GM19351 (cell line): ENCODE measurements at regions not wholly inside any gene's neighbourhood (a gene's known extent, or its start where the extent isn't known, plus 50 kb on each side); places are given as distances from the start of the nearest gene placed in this dataset.
"Not testable (repeated sequence)": the region's sequence is repeated elsewhere in the genome, so short reads cannot be mapped to it uniquely, and the experiment has no call there.

Experiments used
- ATAC-seq: cut with Tn5 transposase; IDR thresholded peaks from one replicate; pipeline ENCODE4 v1.9.1; 2021; ENCODE audit warnings: mild to moderate bottlenecking, moderate library complexity; ENCODE audit not compliant: unreplicated experiment

DNA sequence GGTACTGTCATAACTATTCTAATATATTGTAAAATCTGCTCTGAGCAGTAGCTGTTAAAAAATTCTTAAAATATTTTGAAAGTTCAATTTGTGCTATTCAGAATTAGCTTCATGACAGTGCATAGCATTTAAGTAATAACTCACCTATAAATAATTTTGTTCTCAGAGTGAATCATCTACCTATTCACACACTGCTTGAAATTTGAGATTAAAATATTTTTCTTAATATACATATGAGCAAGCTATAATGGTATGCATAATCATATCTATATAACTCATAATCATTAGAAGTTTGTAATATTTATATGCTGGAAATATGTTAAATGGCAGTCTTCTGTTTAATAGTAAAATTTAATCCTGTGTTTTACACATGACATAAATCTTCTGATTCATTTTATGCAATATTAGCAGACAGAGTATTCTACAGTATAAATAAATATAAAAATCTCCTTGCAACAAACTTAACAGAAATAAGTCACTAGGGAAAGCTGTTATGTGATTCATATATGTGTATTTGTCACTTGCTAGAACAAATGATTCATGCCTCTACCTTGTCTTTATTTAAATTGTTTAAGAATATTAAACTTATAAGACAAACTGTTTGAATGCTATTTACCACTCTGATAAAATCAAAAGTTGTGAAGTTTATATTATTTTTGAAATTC is 710.8 kb downstream of the PLOD2 start:
- ATAC-seq = no peak

DNA sequence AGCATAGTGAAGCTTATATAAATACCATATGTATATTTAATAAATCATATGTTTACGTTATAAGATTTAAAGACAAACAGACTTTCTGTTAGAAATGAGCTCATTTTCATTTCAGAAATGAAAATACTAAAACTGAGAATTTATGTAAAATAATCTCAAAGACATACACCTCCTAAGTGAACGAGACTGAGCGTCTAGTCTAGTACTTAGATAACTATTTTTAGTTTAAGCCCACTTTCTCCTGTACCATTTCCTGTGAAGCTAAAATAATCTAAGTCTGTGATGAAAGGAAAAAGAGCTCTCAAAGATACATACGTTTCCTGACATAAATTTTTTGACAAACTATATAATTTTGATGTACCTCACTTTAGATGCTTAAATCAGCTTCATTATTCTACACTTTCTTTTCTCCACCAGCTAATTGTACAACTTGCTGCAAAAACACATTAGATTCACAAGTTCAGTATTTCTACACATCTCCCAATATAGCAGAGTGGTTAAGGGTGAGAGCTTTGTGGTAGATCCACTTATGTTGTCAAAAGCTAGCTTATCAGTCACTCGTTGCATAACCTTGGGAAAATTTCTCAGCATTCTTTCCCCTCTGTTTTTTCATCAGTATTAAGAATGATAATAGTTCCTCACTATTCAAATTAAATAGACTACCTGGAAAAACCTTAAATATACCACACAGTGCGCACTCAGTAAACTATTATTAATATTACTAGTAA is 703.0 kb downstream of the PLOD2 start:
- ATAC-seq = no peak

DNA sequence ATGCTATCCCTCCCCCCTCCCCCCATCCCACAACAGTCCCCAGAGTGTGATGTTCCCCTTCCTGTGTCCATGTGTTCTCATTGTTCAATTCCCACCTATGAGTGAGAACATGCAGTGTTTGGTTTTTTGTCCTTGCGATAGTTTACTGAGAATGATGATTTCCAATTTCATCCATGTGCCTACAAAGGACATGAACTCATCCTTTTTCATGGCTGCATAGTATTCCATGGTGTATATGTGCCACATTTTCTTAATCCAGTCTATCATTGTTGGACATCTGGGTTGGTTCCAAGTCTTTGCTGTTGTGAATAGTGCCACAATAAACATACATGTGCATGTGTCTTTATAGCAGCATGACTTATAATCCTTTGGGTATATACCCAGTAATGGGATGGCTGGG is 701.3 kb downstream of the PLOD2 start:
- ATAC-seq = not testable (repeated sequence)

DNA sequence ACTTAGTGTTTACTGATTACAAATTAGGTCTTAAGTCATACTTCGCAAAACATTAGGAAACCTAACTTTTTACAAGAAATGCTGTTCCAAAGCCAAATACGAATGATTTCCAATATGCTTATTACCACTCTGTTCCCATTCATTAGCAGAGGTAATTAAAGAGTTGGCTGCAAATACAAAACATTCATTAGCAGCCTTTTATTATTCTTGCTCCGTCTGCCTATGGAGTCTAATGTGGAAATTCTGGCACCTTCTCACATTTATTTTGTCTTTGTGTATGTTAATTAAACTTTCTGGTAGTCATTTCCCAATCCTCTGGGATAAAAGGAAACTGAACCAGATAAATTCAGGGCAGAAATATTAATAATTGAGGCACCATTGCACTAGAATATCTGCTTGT is 689.0 kb downstream of the PLOD2 start:
- ATAC-seq = no peak

DNA sequence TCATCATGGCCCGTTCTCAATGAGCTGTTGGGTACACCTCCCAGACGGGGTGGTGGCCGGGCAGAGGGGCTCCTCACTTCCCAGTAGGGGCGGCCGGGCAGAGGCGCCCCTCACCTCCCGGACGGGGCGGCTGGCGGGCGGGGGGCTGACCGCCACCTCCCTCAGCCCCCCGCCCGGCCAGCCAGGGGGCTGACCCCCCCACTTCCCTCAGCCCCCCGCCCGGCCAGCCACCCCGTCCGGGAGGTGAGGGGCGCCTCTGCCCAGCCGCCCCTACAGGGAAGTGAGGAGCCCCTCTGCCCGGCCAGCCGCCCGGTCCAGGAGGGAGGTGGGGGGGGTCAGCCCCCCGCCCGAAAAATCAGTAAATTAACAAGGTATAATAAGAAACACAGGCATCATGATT is 678.2 kb downstream of the PLOD2 start:
- not testable (repeated sequence) for ATAC-seq

DNA sequence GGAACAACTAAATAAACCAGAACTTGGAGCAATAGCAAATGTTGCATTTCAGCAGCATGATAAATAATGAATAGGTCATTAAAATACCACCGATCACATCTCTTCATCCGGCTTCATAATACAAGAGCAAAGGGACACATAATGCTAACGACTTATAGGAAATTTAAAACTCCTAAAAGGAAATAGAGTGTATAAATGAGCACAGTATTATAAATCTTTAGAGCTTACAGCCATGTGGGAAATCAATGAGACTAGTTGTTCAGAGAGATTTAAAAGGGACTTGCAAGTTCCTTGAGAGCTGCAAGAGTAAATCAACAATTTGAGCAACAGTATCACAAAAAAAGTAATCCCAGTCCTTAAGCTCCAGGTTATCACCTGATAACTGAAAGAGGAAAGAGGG is 677.0 kb downstream of the PLOD2 start:
- ATAC-seq = no peak

DNA sequence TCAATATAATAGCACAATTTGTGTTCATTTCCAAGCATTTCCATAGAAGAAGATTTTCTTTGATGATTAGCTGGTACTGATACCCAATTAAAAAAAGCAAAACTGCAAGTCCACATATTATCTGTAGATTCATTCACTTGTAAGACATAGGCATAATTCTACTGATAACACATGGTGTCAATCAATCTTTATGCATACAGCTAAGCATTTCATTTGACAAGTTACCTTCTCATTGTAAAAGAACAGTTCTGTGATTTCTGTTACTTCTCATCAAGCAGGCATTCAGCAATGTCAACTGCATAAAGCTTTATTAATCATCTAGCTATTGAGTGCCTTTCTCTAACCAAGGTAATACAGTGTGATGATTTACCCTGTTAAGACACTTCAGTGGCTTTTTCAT is 672.0 kb downstream of the PLOD2 start:
- ATAC-seq = no peak

DNA sequence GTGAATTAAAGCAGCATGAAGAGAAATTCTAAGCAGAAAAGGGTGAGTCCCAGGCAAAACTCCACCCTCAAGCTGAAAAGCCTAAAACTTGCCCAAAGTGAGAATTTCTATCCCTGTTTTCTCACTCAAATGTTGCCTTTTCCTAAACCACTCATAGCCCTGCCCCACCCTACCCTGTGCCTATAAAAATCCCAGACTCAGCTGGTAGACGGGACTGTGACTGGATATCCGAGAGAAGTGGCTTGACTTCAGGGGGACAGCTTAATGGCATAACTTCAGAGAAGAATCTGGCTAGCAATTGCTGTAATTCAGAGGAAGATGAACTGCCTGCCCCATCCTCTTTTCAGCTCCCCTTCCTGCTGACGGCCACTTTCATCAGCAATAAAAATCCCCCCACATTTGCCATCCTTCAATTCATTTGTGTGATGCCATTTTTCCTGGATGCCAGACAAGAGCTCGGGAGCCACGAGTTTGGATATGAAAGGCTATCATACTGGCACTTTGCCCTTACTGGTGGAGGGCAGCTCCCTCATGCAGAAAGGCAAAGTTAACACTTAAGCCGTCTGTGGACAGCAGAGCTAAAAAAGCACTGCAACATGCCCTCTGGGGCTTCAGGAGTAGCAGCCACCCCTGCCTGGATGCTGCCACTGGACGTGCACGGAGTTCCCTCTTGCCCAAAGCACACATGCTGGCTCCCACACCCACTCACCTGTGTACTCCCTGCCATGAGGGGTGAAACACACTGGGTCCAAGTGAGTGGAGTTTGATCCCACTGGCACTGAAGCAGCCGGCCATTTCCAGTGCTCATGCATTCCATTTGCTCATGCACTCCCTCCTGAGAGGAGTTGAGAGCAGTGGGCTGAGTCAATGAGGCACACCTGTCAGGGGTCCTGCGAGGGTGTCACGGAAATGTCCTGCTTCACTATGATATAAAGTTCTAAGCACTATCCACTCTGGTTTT is 670.6 kb downstream of the PLOD2 start:
- ATAC-seq = no peak

DNA sequence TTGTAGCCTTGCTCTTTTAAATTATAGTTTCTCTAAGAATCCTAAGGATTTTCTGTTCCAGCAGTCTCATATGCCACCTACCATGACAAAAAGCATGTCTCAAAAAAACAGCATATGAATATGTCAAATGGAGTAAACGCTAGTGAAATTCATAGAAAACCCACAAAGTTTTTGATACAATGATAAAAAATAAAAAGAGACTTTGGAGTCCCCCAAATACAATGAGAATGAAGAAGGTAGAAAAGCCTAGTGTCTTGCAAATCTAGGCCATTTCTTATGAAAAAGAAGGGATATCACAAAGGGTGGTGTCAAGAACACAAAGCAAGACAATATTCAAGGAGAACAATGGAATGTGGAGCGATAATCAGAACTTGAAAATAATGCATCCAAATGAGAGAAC is 668.5 kb downstream of the PLOD2 start:
- ATAC-seq = no peak

DNA sequence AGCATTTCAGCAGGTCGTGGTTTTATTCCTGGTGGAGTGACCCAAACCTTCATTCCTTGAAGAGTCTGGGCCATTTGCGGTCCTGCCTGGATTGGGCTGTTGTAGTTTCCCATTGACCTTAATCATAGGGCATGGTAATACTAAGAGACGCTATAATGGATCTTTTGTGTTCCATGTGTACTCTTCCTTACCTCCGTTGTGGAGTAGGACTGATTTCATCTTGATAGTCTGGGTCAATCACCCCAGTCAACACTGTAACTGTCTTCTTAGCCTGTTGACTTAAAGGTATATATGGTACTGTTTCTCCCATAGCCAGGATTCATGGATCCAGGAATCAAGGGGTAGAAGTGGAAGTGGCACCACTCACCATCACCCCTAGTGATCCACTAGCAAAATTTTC is 643.6 kb downstream of the PLOD2 start:
- not testable (repeated sequence) for ATAC-seq

DNA sequence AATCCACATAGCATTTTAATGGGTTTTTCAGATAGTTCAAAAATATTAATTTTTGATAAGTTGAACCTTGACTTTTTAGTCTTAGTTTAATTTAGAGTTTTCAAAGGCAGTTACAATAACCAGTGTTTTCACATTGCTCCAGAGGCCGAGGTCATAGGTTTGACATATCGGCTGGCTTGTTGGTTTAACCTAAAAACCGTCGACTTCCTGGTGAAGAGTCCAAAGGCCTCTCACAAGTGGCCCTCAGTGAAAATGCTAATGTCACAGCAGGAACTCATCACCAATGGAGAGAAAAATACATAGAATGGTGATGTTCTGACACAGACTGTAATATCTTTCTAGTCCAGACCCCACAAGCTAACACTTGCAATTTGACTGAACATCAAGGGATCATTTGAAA is 642.3 kb downstream of the PLOD2 start:
- ATAC-seq = no peak

DNA sequence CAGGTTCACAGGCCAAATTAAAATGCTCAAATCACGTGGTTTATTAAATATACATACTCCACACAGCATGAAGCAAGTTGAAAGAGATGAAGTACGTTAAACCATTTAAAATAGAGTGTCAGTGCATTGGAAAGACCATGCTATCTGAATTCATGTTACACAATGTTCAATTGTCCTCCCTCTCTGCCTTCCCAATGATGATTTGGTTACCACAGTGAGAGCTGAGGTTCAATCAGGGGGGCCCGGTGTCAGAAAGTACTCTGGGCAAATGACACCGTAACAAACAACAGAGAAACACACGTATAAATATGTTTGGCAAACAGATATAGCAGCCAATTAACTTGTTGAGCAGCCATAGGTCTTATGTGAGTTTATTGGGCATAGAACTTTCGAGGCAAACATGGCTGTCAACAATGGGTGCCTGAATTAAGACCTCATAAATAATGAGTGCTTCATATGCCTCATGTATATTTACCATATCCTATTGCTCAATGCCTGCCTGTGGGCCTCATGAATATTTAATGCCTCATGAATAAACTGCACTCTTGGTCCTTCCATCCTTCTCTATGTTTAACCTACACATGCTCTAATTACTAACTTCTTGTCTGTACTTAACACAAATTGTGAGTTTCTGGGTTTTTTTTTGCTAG is 641.5 kb downstream of the PLOD2 start:
- ATAC-seq = no peak

DNA sequence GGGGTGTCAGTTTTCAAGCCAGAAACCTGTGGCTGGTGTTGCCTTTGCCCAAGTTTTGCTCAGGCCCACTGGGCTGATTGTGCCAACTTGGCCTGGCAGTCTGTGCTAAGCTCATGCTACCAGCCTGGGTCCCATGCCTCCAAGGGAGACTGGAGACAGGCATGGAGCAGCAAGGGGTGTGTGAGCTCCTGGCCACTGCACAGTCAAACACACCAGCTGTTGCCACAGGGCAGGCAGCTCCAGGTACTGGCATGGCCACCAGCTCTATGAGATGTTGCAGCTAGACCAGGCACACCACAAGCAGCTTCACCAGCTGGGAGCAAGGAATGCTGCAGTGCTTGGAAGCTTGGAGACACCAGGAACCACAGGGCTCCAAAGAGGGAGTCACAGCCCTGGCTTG is 638.8 kb downstream of the PLOD2 start:
- ATAC-seq = no peak

DNA sequence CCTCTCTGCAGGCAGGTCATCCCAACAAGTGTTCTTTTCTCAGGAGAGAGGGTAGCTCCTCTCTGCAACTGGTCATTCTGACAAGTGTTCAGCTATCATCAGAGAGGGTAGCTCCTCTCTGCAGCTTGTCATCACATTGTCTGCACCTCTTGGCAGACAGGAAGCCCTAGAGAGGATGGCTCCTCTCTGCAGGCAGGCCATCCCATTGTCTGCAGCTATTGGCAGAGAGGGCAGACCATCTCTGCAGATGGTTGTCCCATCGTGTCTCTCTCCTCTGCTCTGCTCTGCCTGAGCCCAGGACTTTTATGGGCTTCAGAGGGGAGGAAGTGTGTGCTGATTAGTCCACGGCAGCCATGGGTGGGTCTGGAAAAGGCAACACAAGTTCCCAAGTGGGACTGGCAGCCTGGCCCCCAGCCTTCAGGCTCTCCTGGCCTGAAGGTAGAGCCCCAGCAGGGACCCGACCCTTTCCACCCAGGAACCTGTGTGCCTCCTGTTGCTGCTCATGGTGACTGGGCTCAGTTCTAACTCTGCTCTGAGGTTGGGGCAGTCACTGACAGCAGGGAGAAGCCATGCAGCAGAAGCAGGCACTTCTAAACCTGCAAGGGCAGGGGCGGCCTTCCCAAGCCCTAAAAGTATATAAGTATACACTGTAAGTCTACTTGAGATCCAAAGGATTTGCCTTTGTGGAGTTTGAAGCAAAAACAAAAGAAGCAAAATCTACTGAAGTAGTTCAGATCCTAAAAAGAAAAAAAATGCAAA is 637.9 kb downstream of the PLOD2 start:
- no peak for ATAC-seq

DNA sequence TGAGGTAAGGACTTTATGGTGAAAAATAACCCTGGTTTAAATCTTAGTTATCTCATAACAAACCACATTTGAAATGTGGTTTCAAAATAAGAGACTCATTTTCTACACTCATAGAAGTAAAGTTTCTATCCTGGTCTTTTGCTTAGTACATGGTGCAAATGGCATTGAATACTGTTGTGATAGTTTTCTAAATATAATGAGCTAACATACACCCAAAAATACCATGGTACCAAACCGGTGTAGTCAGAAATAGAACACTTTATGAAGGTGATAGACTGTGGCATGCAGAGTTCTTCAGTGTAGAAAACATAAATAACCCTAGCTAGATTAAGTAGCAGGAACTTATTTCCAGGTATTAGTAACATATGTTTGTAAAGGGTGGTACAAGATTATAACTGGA is 629.4 kb downstream of the PLOD2 start:
- ATAC-seq = no peak

DNA sequence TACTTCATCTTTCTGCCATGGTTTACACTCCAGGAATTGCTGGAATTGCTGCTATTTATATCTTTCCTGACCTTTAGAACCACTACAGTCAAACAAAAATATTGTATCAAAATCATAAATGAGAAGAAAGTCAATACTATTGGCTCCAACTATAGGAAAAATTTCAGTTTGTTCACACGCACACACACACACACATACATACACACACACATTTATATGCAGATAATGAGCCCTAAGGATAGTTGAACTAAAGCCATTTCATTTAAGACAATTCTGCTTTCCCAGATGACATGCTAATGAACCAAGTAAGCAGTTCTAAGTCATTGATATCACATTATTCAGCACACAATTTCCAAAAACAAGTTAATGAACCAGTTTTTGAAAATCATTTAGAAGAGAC is 627.3 kb downstream of the PLOD2 start:
- ATAC-seq = no peak

DNA sequence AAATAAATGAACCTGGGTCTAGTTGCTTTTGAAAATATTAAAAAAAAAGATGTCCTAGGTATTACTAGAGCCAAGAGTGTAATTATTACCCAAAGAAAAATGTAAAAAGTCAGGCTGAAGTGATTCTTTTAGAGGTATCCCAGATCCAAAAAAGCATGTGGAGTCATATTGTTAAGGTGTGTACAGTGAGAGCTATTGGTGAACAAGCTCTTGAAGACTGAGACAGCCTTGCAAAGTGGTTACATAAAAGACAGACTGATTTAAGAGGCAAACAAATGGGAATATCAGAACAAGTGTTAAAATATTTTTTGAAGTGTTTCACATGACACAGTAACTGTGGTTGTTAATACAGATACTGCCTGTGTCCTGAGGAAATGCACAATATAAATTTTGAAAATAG is 624.5 kb downstream of the PLOD2 start:
- no peak for ATAC-seq

DNA sequence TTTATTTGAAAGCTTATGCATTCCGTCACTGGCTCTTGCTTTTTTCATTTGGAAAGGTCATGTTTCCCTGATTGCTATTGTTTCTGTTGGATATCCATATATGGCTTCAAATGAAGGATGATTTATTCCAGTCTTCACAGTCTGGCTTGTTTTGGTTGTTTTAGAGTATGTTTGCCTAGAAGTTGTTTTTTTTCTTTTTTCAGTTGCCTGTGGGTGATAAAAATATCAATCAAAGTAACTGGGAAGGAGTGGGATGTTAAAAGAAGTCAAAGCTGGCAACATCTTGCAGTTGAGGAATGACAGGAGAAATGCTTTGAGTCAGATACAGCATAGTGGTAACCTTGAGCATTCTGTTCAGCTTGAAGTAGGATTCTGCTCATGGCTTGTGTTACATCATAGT is 610.5 kb downstream of the PLOD2 start:
- ATAC-seq = no peak

DNA sequence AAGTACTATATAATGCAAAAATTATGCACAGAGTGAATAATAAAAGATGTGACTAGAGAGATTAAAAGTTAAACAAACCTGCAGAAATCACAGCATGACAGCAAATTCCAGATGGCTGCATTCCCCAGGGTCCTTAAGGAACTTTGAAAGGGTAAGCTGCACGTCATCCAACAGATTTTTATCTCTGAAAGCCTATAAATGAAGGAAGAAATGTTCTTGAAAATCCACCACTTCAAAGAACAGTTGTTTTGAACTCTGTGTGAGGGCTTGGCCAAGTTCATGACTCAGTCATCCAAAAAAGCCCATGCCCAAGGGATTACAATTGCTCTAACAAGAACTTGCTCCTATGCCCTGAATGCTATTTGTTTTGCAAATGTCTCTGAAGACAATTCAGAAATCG is 603.6 kb downstream of the PLOD2 start:
- no peak for ATAC-seq

DNA sequence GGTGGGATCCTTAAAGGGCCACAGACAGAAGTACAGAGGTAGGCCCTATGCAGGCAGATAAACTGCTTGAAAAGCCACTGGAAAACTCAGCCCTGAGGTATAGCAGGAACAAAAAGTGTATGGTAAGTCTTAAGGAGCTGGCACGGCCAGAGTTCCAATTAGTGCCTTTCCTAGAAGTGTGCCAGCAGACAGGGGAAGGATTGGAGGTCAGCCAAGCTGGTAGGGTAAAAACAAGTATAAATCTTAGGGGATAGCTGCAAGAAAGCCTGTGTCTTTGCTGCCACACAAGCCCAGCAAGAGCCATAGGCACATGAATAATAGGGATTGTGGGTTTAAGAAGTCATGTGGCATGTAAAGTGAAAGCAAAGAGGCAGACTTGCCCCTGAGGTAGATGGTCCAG is 582.5 kb downstream of the PLOD2 start:
- no peak for ATAC-seq
